Activated naive CD4-positive, alpha-beta T cell treated with anti-CD3 and anti-CD28 coated beads, Interleukin-2, amount 10 ng/mL, durations not matched to agents 7 days and 5 days (primary cell): ENCODE measurements at regions not wholly inside any gene's neighbourhood (a gene's known extent, or its start where the extent isn't known, plus 50 kb on each side); places are given as distances from the start of the nearest gene placed in this dataset.

Source experiments
- CTCF ChIA-PET: fragments of 350-600 bp; sonication (Branson Sonifier 250); formaldehyde crosslinking; loops from one replicate; lab custom pipeline; 2021; ENCODE audit warnings: antibody characterized with exemption; lab: Charles Lee
- DNase-seq: peaks from one replicate; pipeline ENCODE4 v3.0.0-alpha.2; 2020
- H3K27ac Mint-ChIP-seq: one replicate; pipeline ENCODE4 v1.8.0; 2021; ENCODE audit warnings: mild to moderate bottlenecking, moderate library complexity, mixed read lengths
- H3K27me3 Mint-ChIP-seq: one replicate; pipeline ENCODE4 v1.8.0; 2021; ENCODE audit warnings: mild to moderate bottlenecking, mixed read lengths
- H3K36me3 Mint-ChIP-seq: one replicate; pipeline ENCODE4 v1.8.0; 2021; ENCODE audit warnings: mixed read lengths
- H3K4me1 Mint-ChIP-seq: one replicate; pipeline ENCODE4 v1.8.0; 2021; ENCODE audit warnings: mixed read lengths
- H3K4me3 Mint-ChIP-seq: one replicate; pipeline ENCODE4 v1.8.0; 2021; ENCODE audit warnings: mild to moderate bottlenecking, moderate library complexity, mixed read lengths
- H3K9me3 Mint-ChIP-seq: one replicate; pipeline ENCODE4 v1.8.0; 2021; ENCODE audit warnings: mixed read lengths

DNA sequence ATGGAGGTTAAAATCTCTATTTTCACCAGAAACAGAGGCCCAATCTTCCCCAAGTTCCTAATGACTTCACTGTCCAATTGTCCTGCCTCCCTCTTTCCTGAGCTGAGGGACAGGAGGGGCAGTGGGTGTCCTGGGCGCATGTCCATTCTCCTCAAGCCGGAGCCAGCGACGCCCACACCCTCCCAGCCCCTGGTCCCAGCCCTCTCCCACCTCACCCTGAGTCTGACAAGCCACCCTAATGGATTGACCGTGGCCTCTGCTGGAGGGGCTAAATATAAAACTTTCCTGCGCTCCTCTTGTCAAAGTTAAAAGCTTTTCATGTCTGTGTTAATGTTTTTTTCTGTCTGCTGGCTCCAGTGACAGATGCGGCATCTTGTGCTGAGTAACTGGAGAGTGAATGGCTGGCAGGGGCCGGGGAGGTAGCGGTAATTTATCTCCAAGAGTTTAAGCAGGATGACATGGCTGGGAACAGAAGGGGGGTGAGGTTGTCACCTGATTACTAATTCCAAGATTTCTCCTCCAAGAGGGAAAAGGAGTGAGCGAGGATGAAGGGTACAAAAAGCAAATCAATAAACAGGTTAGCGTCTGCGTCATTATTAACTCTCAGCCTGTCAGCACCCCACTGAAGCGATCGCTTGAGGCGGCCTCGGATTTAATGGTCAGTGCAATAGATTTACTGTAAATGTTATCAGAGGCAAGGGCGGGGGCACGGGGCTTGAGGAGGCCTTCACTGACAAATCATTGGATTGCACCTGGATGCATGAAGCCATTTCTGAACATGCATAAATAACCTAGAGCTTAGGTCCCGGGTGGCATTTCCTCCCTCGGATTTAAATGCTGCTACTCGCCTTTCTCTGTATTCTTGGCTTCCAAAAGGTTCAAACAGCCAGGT lies 118.1 kb upstream of the MAFB start:
- CTCF ChIA-PET, result no interaction called here
- no peaks in the 10 kb centered on the region for H3K9me3 Mint-ChIP-seq
- no peak overlapping the region for H3K4me3 Mint-ChIP-seq
- H3K27ac Mint-ChIP-seq, result no peak overlapping the region
- peaks cover 27% of the 10 kb centered on the region for H3K27me3 Mint-ChIP-seq
- no peaks in the 10 kb centered on the region for H3K36me3 Mint-ChIP-seq
- DNase-seq, result no peak
- H3K4me1 Mint-ChIP-seq, result no peaks in the 10 kb centered on the region

DNA sequence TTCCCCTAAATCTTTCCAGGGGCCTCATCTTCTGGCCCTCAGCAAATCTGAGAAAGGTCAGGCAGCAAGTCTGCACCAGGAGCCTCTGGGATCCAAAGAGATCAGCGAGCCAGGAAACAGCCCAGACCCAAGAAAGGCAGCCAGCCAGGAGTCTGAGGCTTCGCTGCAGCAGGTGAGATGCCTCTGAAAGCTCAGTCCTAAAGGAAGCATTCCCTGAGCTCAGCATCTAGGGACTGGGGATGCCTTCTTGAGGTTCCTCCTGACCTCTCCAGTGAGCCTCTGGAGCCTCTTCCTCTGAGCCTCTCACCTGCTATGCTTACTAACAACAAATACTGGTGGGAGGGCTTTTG lies 118.8 kb upstream of the MAFB start:
- no peaks in the 10 kb centered on the region for H3K9me3 Mint-ChIP-seq
- H3K36me3 Mint-ChIP-seq, result no peaks in the 10 kb centered on the region
- CTCF ChIA-PET, result no interaction called here
- DNase-seq, result no peak
- no peak overlapping the region for H3K4me3 Mint-ChIP-seq
- H3K27ac Mint-ChIP-seq, result no peak overlapping the region
- H3K4me1 Mint-ChIP-seq, result no peaks in the 10 kb centered on the region
- peaks cover 23% of the 10 kb centered on the region for H3K27me3 Mint-ChIP-seq

DNA sequence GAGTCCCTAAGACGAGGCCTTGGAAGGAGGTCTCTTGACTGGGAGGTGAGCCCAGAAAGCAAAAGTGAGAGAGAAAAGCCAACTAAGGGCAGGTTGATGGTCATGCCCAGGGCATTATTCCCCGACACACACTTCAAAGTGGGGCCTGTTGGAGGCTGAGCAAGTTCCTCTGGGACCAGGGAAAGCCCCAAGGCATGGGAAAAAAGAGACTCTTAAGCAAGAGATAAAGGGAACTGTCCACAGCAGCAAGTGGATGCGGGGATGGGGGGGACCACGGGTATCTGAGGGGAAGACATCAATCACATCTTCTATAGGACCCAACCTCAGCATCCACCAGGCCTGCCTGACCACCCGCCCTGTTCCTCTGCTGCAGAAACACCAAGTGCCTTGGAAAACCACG lies 119.9 kb upstream of the MAFB start:
- CTCF ChIA-PET, result interaction anchor here (1.3 kb wide), 1 partner anchor 12 kb away, joined by 3 read pairs; no protein-coding TSS in a partner anchor
- Mint-ChIP-seq H3K4me3 (no peak overlapping the region), H3K27me3 (peaks cover 16% of the 10 kb centered on the region), H3K36me3 (no peaks in the 10 kb centered on the region), H3K9me3 (no peaks in the 10 kb centered on the region), H3K27ac (no peak overlapping the region), H3K4me1 (no peaks in the 10 kb centered on the region)
- DNase-seq, result no peak

DNA sequence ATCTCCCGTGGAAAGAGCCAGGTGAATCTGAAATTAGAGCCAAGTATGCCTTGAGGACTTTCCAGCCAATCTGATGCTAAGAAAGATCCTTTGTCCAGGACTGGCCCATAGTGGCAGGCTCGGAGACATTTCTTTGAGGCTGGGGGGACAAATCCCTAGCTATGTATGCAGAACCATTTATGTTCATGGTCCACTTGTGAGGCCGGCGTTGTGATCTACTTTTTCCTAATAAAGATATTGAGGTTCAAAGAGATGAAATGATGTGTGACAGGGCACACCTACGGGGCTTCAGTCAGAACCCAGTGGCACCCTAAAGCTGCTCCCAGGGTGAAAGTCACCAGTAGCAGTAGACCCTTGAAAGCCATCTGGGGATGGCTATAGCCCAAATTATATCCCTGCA lies 120.3 kb upstream of the MAFB start:
- no peak for DNase-seq
- peaks cover 12% of the 10 kb centered on the region for H3K27me3 Mint-ChIP-seq
- CTCF ChIA-PET, result interaction anchor here (1.3 kb wide), 1 partner anchor 12 kb away, joined by 3 read pairs; no protein-coding TSS in a partner anchor
- H3K4me1 Mint-ChIP-seq, result no peaks in the 10 kb centered on the region
- no peaks in the 10 kb centered on the region for H3K9me3 Mint-ChIP-seq
- H3K4me3 Mint-ChIP-seq, result no peak overlapping the region
- H3K27ac Mint-ChIP-seq, result no peak overlapping the region
- no peaks in the 10 kb centered on the region for H3K36me3 Mint-ChIP-seq

DNA sequence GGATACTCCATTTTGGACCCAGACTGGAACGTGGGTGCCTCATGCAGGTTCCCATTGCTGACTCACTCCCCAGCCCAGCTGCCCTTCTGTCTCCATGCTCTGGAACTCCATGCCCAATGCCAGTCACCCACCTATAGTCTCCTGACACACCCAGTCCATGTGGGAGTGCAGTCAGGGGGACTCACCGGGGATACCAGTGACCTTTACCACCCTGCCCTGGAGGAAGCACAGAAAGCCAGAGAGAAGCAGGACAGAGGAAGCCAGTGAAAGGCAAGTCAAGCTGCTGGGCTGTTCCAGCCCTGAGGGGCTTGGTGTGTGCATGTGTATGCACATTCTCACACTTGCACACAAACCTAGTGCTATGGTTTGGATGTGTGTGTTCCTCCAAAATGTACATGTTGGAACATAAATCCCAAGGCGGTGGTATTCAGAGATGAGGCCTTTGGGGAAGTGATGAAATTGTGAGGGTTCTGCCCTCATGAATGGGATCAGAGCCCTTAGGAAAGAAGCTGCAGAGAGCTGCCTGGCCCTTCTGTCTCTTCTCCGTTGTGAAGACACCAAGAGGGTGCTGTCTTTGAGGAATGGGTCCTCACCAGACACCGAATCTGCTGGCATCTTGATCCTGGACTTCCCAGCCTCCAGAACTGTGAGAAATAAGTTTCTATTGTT lies 121.4 kb upstream of the MAFB start:
- CTCF ChIA-PET, result no interaction called here
- Mint-ChIP-seq H3K36me3 (no peaks in the 10 kb centered on the region), H3K27me3 (peaks cover 4% of the 10 kb centered on the region), H3K9me3 (no peaks in the 10 kb centered on the region), H3K27ac (no peak overlapping the region), H3K4me1 (no peaks in the 10 kb centered on the region), H3K4me3 (no peak overlapping the region)
- DNase-seq, result no peak

DNA sequence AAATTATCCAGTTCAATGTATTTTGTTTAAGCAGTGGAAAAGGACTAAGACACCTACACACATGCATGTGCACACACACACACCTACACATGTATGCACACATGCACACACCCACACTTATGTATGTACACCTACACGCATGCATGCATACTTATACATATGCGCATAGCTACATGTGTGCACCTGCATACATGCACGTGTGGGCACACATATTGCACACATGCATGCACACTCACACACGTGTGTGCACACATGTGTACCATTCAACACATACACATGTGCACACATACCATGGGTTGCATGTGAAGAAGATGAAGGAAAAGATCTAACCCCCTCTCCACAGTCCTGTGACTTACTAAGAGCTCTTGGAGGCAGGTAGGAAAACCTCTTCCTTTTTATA lies 122.0 kb upstream of the MAFB start:
- no peak overlapping the region for H3K4me3 Mint-ChIP-seq
- CTCF ChIA-PET, result no interaction called here
- no peaks in the 10 kb centered on the region for H3K9me3 Mint-ChIP-seq
- DNase-seq, result no peak
- no peaks in the 10 kb centered on the region for H3K36me3 Mint-ChIP-seq
- H3K27me3 Mint-ChIP-seq, result no peaks in the 10 kb centered on the region
- H3K4me1 Mint-ChIP-seq, result no peaks in the 10 kb centered on the region
- H3K27ac Mint-ChIP-seq, result no peak overlapping the region

DNA sequence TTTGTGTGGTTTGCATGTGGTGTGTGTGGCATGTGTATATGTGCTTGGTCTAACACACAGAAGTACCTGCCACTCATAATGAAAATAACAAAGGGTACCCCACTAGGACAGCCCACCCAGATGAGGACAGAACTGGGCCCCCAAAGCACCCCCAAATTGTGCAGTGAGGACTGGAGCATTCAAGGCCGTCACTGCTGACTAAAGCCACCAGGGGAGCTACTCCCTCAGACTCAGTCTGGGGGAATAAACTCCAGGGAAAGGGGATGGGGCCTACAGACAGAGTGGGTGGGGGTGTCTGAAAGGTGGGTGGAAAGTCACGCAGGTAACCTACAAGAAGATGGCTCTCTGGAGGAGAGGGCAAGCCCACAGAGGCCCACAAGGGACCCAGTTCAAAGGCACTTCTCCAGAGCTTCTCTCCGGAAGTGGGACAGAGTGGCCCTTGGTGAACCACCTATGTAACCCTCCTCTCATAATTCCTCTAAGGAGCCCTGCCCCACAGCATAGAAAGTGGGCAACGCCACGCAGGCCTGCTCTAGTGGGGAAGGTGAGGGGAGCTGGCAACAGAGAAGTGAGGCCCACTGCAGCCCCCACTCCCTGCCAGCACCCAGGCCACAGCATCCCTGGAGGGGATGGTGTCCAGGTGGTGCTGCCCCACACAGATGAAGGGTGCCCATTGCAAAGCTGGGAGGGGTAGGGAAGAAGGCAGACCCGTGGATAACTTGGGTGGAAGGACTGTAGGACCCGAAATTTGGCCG lies 122.8 kb upstream of the MAFB start:
- Mint-ChIP-seq H3K4me3 (no peak overlapping the region), H3K27me3 (no peaks in the 10 kb centered on the region), H3K9me3 (no peaks in the 10 kb centered on the region), H3K4me1 (no peaks in the 10 kb centered on the region), H3K27ac (no peak overlapping the region), H3K36me3 (no peaks in the 10 kb centered on the region)
- CTCF ChIA-PET, result no interaction called here
- DNase-seq, result no peak

DNA sequence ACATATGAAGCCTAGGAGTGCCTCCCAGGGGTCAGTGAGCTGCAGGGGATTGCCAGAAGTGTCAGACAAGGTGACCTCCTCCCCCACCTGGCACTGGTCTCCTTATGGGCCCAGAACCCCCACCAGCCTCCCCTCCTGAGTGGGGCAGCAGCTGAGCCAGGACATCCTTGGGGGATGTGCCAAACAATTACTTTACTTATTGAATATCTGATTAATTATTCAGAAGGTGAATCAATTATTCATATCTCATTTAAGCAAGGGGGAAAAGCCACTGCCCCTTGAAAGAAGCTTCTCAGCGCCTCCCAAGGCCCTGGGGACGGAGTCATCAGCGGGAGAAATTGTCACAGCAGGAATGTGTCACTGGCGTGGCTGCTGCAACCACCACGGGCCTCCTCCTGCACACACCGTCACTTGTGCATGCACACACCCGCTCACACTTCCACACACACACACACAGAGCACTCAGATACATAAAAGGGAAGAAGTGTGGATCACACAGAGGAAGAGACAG lies 123.4 kb upstream of the MAFB start:
- H3K4me1 Mint-ChIP-seq, result no peaks in the 10 kb centered on the region
- no peak overlapping the region for H3K4me3 Mint-ChIP-seq
- CTCF ChIA-PET, result no interaction called here
- H3K27me3 Mint-ChIP-seq, result no peaks in the 10 kb centered on the region
- no peak overlapping the region for H3K27ac Mint-ChIP-seq
- no peaks in the 10 kb centered on the region for H3K9me3 Mint-ChIP-seq
- DNase-seq, result no peak
- no peaks in the 10 kb centered on the region for H3K36me3 Mint-ChIP-seq

DNA sequence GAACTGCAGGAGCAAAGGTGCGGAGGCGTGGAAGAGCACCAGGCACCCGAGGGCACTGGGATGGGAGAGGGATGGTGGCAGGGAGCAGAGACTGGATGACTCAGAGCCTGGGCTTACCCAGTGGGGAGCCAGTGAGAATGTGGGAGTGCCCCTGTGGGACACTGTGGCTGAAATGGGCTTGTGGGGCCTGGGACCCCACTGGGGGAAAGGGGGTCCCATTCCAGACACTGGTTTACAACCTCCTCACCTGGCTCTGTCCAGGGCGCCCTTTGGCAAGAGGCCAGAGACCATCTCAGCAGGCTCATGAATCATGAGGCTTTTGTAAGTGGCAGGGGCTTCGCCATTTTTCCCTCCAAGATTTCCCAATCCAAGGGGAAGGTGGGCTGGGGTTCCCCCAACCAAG lies 124.0 kb upstream of the MAFB start:
- no peak for DNase-seq
- H3K27me3 Mint-ChIP-seq, result no peaks in the 10 kb centered on the region
- CTCF ChIA-PET, result no interaction called here
- H3K4me1 Mint-ChIP-seq, result no peaks in the 10 kb centered on the region
- no peaks in the 10 kb centered on the region for H3K9me3 Mint-ChIP-seq
- H3K36me3 Mint-ChIP-seq, result no peaks in the 10 kb centered on the region
- H3K27ac Mint-ChIP-seq, result no peak overlapping the region
- H3K4me3 Mint-ChIP-seq, result no peak overlapping the region

DNA sequence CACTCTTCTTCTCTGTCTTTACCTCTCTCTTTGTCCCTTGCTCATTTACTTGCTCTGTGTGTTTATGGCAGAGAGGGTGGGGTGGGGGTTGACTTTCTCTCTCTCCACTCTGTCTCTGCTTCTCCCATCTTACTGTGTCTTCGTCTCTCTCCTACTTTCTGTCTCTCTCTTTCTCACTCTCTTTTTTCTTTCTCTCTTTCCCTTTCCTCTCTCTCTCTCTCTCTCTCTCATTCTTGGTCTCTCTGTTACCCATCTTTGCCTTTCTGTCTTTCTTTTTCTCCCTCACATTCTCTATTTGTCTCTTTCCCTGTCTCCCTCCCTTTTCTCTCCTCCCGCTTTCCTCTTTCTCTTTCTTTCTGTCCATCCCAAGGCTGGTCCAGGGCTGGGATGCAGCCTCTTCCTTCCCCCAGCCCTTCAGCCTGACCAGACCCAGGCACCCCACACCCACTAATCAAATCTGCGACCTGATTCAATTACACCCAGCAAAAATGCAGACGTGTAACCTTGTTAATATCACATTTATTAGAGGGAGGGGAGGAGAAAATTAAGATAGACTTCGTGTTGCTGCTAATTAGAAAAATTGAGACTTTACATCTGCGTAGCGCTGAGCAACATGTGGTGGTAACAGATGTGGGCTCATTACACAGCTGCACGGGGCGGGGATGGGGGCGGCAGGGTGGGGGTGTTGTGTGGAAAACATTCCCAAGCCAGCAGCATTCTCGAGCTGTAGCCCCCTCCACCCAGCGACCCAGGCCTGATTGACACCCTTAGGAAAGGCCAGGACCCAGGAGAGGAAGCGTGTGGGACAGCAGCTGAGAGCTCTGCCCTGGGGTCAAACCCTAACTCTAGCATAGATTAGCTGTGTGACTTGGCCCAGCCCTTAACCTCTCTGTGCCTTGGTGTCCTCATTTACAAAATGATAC lies 124.9 kb upstream of the MAFB start:
- no peak overlapping the region for H3K27ac Mint-ChIP-seq
- CTCF ChIA-PET, result no interaction called here
- H3K36me3 Mint-ChIP-seq, result no peaks in the 10 kb centered on the region
- DNase-seq, result no peak
- H3K9me3 Mint-ChIP-seq, result no peaks in the 10 kb centered on the region
- no peak overlapping the region for H3K4me3 Mint-ChIP-seq
- H3K4me1 Mint-ChIP-seq, result no peaks in the 10 kb centered on the region
- no peaks in the 10 kb centered on the region for H3K27me3 Mint-ChIP-seq

DNA sequence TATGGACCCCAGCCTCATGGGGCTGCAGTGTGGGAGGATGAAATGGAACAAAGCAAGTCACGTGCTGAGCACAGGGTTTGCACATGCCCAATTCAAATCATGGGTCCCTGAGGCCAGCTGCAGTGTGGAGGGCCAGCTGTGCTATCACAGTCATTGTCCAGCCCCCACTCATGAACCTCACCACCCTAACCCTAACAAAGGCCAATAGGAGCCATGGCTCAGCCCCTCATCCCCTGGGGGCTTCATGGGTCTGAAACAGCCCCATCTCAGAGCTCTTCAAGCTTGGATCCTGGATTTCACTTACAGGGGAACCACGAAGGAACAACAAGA lies 125.6 kb upstream of the MAFB start:
- CTCF ChIA-PET, result interaction anchor here (1.1 kb wide), 1 partner anchor 132 kb away, joined by 3 read pairs; no protein-coding TSS in a partner anchor
- no peaks in the 10 kb centered on the region for H3K4me1 Mint-ChIP-seq
- no peaks in the 10 kb centered on the region for H3K9me3 Mint-ChIP-seq
- no peak overlapping the region for H3K27ac Mint-ChIP-seq
- no peak for DNase-seq
- no peaks in the 10 kb centered on the region for H3K36me3 Mint-ChIP-seq
- H3K4me3 Mint-ChIP-seq, result no peak overlapping the region
- H3K27me3 Mint-ChIP-seq, result no peaks in the 10 kb centered on the region

DNA sequence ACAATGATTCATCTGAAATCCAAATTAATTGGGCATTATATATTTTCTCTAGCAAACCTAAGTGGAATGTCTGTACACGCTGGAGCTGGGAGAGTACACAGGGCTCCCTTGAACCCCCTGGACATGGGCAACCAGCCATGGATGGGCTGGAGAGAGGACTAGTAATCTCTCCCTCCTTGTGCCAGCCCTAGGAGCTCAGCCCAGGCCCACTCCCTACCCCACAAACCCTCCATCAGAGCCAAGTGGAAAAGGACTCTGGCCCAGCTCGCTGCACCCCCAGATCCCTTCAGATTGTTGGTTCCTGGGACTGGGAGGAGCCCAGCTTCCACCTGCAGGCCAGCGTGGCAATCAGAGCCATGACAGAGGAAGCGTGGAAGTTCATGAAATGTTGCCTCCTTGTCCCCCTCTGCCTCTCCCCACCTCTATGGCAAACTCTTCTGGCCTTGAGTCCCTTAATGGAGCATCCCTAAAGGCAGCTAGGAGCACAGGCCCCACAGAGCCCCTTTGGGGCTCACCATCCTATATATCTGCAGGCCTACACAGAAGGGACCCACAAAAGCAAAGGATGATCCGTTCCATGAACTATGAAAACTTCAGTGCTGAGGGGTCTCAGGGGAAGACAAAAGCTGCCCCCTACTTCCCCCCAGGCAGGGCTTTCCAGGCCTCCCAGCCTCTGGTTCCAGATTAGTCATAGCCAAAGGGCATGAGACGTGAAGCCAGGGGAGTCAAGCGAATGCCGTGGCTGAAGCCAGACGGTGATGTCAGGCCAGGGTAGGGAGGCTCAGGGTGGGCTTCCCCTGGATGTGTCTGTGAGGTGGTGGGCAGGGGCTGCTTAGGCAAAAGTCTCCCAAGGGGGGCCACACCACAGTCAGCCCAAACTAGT lies 126.4 kb upstream of the MAFB start:
- H3K9me3 Mint-ChIP-seq, result no peaks in the 10 kb centered on the region
- H3K4me1 Mint-ChIP-seq, result no peaks in the 10 kb centered on the region
- no peak overlapping the region for H3K4me3 Mint-ChIP-seq
- H3K36me3 Mint-ChIP-seq, result no peaks in the 10 kb centered on the region
- H3K27me3 Mint-ChIP-seq, result peaks cover 2% of the 10 kb centered on the region
- DNase-seq, result no peak
- CTCF ChIA-PET, result interaction anchor here (1.1 kb wide), 1 partner anchor 131 kb away, joined by 3 read pairs; no protein-coding TSS in a partner anchor
- no peak overlapping the region for H3K27ac Mint-ChIP-seq

DNA sequence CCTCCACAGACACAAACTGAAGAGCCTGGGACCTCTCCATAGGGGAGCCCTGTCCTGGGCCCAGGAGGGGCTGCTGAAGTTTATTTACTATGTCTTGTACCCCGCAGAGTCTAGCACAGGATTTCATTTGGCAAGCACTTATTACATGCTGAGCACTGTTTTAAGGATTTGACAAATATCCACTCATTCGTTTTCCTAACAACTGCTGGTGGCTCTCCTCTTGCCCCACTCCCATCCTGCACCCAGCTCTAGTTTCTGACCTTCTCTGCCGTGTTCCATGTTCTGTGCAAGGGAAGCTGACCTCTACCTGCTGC lies 127.0 kb upstream of the MAFB start:
- H3K36me3 Mint-ChIP-seq, result no peaks in the 10 kb centered on the region
- DNase-seq, result no peak
- CTCF ChIA-PET, result no interaction called here
- peaks cover 5% of the 10 kb centered on the region for H3K27me3 Mint-ChIP-seq
- no peaks in the 10 kb centered on the region for H3K9me3 Mint-ChIP-seq
- H3K27ac Mint-ChIP-seq, result no peak overlapping the region
- H3K4me3 Mint-ChIP-seq, result no peak overlapping the region
- H3K4me1 Mint-ChIP-seq, result no peaks in the 10 kb centered on the region
